Suppressor macrophage treated with lipopolysaccharide for 1 hour (primary cell): ENCODE measurements at regions not wholly inside any gene's neighbourhood (a gene's known extent, or its start where the extent isn't known, plus 50 kb on each side); places are given as distances from the start of the nearest gene placed in this dataset.

Experiments
- DNase-seq, 3 donors: peaks; one replicate each; pipeline ENCODE4 v3.0.0-alpha.2; 2020 to 2022

DNA sequence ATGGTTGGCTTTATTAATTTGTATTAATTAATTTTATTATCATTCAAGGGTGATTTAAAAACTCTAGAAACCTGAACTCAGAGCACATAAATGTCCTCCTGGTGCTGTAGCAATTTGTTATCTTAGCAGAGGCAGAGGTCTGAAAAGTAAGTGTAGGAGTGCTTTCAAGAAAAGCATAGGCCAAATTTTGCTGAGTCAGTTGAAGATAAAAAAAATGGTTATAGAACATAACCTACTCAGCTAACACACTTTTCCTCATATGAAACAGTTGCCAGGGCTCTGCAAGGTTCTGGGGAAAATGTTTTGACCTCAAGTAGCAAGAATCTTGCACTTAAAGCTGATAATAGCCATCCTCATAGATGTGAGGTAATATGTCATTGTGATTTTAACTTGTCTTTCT is 53.5 kb upstream of the CHODL start:
- DNase-seq, result no peak

DNA sequence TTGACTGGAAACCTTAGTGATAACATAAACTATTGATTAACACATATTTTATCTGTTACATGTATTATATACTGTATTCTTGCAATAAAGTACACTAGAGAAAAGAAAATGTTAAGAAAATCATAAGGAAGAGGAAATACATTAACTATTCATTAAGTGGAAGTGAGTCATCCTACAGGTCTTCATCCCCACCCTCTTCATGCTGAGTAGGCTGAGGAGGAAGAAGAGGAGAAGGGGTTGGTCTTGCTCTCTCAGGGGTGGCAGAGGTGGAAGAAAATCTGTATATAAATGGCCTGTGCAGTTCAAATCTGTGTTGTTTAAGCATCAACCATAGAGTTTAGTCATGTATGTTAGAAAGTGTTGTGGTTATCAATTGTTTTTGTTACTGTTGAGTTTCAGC is 66.1 kb upstream of the CHODL start:
- no peak for DNase-seq

DNA sequence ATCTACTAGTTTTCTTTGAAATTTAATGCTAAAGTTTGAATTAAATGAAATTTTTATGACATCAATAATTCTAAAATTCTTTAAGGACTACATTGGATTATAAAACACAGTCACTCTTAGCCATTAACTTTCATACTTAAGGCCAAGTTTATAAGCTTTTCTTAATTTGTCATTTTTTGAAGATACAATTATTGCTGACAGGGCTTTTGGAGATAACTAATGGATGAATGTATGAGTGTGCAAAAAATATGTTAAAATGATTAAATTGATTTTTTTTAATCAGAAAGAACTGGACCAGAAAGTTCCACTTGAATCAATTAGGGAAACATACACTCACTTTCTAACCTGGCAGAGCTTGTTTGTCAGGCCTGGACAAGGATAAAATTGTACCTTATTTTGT is 70.3 kb upstream of the CHODL start:
- DNase-seq, result no peak

GRCh38 chr21:18170829-18171228 is 73.8 kb upstream of the CHODL start:
- no peak for DNase-seq

- no peak for DNase-seq
These were observed 74.4 kb upstream of the CHODL start for GRCh38 chr21:18170221-18170620.

DNA sequence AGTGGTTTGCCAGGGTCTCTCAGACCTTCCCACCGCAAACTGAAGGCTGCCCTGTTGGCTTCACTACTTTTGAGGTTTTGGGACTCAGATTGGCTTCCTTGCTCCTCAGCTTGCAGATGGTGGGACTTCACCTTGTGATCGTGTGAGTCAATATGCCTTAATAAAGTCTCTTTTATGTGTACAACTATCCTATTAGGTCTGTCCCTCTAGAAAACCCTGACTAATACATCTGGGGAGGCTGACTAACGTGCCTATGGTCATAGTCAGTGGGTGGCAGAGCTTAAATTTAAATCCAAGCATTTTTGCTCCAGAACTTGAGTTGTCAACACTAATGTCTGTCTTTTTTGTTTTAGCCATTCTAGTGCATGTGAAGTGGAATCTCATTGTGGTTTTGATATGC is 76.5 kb upstream of the CHODL start:
- no peak for DNase-seq

DNA sequence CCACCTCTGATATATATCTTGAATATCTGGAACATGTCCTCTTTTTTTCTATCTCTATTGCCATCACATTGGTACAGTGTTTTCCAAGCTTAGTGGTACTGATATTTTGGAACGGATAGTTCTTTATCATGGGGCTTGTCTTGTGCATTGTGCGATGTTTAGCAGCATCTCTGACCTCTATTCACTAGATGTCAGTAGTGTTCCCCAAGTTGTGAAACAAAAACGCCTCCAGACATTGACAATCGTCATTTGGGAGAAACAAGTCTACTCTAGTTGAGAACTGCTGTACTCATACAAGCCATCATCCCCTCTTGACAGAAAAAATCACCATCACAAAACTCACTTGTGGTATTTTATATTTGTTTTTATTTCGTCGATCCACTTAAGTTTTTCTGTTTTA is 79.7 kb upstream of the CHODL start:
- DNase-seq, result no peak

DNA sequence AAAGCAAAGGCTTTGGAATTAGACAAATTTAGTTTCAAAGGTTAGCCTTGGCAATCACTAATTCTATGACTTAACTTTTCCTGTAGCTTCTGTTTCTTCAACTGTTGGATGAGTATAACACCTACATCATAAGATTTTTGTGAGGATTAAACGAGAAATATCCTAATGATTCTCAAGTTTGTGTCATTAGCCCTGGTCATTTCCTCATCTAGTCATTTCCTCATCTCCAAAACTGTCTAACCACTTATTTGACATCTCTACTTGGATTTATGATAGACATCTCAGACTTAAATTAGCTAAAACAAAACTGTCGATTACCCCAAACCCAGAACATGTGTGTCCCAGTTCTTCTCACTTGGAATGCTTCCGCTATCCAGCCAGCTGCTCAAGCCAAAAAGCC is 80.2 kb upstream of the CHODL start:
- DNase-seq, result no peak

DNA sequence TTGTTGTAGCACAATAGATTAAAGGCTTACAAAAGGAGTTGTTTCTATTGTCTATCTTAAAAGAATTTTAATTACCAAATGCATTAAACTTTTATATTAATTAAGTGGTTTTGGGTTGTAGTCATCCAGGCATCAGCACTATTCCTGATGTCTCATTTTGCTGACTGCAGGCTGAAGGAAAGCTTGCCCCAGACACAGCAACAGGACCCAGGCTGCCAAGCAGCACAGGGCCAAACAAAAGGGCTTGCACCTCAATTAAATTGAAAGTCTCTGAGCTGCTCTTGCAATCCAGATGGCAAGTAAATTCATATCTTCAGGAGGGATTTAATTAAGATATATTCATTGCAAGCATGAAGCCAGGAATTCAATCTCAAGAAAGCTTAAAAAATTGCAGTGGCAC is 80.7 kb upstream of the CHODL start:
- DNase-seq, result no peak

- DNase-seq, result no peak
These were observed 82.8 kb upstream of the CHODL start for GRCh38 chr21:18161841-18162240.

GRCh38 chr21:18157406-18157805 is 87.2 kb upstream of the CHODL start:
- no peak for DNase-seq

DNA sequence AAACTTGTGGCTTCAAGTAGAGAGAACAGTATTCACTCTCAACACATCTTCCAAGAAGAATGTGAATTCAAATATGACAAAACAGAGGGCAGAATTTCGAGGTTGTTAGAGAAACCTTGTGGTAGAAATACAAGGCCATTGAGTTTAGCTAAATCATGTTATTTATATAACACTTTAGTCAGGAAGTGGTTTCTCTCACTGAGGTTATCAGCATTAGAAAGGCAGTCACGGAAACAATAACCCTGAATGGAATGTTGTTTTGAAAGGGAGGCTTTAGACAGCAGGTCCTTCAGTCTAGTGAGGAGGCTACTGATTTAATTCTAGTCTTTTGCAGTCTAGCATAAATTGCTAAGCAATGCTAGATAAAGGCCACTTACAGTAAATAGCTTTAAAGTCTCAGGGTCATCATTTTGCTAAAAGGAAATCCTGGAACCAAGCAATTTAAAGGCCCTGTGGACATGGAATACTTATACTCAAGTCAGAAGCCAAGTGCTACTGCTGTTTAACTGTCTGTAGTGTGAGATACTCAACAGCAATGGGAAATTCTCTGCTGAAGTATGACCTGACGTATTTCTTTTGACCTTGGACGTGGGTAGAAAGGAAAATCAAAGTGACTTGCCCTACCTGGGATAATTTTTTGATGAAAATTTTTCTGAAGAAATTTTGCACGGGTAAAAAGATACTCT is 89.0 kb upstream of the CHODL start:
- DNase-seq, result no peak

GRCh38 chr21:18153063-18153462 is 91.6 kb upstream of the CHODL start:
- no peak for DNase-seq

DNA sequence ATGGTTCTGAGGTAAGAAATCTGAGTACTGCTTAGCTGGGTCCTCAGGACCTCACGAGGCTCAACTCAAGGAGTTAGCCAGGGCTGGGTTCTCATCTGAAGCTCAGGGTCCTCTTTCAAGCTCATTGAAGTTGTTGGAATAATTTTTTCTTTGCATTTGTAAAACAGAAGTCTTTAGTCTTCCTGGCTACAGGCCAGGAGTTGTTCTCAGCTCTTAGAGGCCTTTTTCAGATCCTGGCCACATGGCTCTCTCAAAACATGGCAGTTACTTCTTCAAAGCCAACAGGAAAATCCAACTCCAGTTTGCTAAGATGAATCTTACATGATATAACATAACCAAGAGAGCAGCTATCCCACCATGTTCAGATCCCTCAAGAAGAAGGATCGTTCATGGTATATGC is 92.3 kb upstream of the CHODL start:
- DNase-seq, result no peak

GRCh38 chr21:18151046-18151445 is 93.6 kb upstream of the CHODL start:
- DNase-seq, result no peak

GRCh38 chr21:18148401-18148800 is 96.2 kb upstream of the CHODL start:
- no peak for DNase-seq

DNA sequence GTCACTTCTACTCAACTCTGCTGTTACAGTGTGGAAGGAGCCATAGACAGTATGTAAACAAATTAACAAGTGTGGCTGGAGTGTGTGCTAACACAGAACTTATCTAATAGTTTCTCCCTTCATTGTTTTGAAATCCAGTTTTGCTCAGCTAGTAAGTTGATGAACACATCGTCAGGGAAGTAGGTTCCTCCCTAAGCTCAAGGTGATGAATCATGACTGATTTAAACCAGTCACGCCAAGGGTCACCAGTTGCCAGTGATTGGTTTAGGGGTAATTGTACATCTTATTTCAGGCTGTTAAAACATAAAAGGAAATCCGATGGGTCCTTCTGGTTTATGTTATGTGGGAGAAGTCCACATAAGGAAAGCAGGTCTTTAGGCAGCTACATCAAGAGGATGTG is 97.0 kb upstream of the CHODL start:
- DNase-seq, result no peak

GRCh38 chr21:18146820-18147219 is 97.8 kb upstream of the CHODL start:
- no peak for DNase-seq

GRCh38 chr21:18144339-18144738 is 100.3 kb upstream of the CHODL start:
- no peak for DNase-seq

DNA sequence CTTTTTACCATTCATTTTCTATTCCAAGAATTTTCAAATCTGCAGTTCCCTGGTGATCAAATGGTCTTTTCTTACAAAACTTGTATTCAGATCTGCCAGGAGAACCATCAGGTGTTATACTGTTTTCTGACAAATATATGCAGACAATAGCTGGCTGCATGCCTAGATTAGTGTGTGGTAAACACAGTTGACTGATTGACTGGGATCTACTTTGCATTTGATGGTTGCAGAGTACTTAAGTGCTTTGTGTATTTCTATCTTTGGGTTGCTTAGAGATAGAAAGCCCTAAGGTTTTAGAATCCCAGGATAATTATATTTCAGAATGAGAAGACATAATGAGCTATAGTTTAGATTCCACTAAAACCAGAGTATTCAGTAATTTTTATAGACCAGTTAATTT is 102.0 kb upstream of the CHODL start:
- DNase-seq, result no peak

GRCh38 chr21:18138507-18138906 is 106.1 kb upstream of the CHODL start:
- no peak for DNase-seq

- no peak for DNase-seq
These were observed 115.1 kb upstream of the CHODL start for GRCh38 chr21:18129526-18129925.

- DNase-seq, result no peak
These were observed 126.1 kb upstream of the CHODL start for GRCh38 chr21:18118566-18118965.

GRCh38 chr21:18117176-18117575 is 127.5 kb upstream of the CHODL start:
- no peak for DNase-seq

GRCh38 chr21:18114810-18115209 is 129.8 kb upstream of the CHODL start:
- no peak for DNase-seq

DNA sequence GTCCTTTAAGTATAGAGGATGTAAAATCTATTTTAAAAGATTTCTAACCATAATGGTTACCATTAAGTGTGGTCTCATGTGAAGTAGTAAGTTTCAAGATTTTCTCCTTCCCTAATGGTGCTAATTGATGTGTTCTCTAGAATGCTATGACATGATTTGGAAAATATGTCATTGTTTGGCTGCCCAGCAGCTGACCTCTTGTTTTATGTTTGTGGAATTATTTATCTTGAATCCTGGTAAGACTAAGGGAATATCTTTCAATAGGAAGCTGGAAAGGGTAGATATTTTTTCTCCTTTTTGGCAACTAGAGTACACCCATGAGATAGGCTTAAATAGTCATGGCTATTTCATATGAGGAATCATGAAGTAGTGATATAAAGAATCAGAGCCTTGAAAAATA is 139.8 kb upstream of the CHODL start:
- DNase-seq, result no peak
